ENCODE measurements at regions not wholly inside any gene's neighbourhood (a gene's known extent, or its start where the extent isn't known, plus 50 kb on each side); places are given as distances from the start of the nearest gene placed in this dataset.

DNA sequence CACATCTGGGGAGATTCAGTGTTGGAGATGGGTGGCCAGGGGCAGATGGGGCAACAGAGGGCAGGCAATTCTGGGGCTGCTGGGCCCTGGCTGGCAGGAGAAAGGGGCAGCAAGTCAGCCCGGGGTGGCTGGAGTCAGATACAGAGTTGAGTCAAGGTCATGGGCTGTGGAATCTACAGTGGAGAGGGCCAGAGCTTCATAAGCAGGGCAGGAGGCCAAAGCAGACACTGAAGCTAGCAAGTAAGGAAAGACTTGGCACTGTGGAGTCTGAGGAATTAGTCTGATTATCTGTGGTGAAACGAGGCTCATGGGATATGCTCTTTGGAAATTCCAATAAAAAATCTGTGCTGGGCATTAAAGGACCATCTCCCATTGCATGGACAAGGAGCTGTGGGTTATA is 95.5 kb downstream of the TMX1 start:
- H3K4me3 ChIP-seq (ENCODE audit: low read depth, poor library complexity, severe bottlenecking) = no peak overlapping the region
- intact Hi-C loops (cut with DNase I; ENCODE audit: low total_unique reads) = no loop called here
- DNase-seq (ENCODE audit: low spot score in 2 of 2) = peak; percentile 75 to 93
- 23 to 28% methylated on average over 2 of the region's 2 CpGs for WGBS, 2 donors
- TF ChIP-seq POLR2A (IDR thresholded peaks at IDR 0.05) = no peak
- TF ChIP-seq, protein P1, sequence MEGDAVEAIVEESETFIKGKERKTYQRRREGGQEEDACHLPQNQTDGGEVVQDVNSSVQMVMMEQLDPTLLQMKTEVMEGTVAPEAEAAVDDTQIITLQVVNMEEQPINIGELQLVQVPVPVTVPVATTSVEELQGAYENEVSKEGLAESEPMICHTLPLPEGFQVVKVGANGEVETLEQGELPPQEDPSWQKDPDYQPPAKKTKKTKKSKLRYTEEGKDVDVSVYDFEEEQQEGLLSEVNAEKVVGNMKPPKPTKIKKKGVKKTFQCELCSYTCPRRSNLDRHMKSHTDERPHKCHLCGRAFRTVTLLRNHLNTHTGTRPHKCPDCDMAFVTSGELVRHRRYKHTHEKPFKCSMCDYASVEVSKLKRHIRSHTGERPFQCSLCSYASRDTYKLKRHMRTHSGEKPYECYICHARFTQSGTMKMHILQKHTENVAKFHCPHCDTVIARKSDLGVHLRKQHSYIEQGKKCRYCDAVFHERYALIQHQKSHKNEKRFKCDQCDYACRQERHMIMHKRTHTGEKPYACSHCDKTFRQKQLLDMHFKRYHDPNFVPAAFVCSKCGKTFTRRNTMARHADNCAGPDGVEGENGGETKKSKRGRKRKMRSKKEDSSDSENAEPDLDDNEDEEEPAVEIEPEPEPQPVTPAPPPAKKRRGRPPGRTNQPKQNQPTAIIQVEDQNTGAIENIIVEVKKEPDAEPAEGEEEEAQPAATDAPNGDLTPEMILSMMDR (IDR thresholded peaks at IDR 0.05) = no peak

DNA sequence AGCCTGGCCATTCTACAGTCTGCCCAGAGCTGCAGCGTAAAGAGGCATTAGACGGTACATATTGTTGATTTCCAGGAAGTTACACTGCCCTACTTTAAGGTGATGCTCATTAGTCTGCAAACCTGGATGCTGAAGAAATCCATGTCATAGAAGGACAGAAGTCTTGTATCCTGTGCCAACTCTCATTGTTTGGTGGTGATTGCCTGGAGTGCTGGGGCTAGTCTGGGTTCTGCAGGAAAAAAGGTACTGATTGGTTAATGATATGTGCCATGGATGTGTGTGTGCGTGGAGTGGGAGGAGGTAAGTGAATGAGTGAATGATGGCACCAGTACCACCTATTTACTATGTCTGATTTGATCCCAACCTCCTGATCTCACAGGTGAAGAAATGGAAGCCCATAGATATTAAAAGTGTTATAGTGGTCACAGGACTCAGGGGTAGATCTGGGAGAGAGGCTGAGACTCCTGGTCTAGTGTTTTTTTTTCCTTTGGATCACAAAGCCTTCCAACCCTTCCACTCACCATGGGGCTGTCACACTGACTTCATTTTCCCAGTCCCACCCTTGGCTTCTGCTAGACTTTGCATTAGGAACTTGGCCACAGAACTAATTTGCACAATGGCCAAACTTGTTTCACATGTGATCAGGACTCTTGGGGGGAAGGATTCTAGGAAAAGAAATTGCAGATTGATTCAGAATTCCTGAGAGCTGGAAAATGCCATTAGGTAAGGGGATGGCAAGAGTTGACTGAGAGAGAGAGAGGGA is 96.1 kb downstream of the TMX1 start:
- no peak for DNase-seq (ENCODE audit: low spot score in 2 of 2)
- 58 to 62% methylated on average over 3 of the region's 3 CpGs for WGBS, 2 donors
- no peak overlapping the region for H3K4me3 ChIP-seq (ENCODE audit: low read depth, poor library complexity, severe bottlenecking)
- intact Hi-C loops (cut with DNase I; ENCODE audit: low total_unique reads) = no loop called here
- no peak for TF ChIP-seq POLR2A (IDR thresholded peaks at IDR 0.05)
- TF ChIP-seq, protein P1 (IDR thresholded peaks at IDR 0.05) = no peak

DNA sequence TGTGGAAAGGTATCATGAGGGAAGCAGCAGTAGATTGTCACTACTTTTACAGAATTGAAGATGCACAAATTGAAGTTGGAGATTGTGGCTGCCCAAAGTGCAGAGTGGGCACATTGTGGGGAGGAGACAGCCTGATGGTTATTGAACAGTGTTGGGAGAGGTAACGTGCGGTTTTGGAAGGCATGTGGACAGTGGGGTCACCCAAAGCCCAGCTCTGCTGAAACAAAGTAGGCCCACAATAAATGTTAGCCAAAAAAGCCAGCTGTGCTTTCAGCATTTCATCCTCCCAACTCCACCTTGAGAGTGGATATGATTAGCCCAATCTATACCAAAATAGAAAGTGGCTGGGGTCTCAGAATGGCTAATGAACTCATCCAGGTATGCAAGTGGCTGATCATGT is 96.7 kb downstream of the TMX1 start:
- DNase-seq (ENCODE audit: low spot score in 2 of 2) = no peak
- 38 to 71% methylated on average over 2 of the region's 2 CpGs for WGBS, 2 donors
- intact Hi-C loops (cut with DNase I; ENCODE audit: low total_unique reads) = no loop called here
- no peak for TF ChIP-seq POLR2A (IDR thresholded peaks at IDR 0.05)
- no peak overlapping the region for H3K4me3 ChIP-seq (ENCODE audit: low read depth, poor library complexity, severe bottlenecking)

DNA sequence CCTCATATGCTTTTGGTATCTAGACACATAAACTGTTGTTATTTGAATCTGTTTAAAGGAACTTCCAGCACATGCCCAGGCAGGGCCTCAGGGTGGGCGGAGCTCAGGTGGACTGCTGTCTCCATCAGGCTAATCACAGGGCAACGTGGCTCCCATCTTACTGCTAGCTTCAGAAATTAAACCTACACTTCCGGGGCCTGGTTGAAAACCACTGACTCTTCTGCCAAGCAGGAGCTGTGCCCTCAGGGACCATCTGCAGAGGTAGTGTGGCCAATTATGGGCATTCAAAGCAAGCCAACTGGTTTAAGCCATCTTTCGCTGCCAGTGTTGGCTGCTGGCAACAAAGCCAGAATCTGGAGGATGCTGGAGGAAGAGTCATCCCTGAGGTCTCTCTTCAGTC is 97.5 kb downstream of the TMX1 start:
- intact Hi-C loops (cut with DNase I; ENCODE audit: low total_unique reads) = no loop called here
- TF ChIP-seq, protein P1 (IDR thresholded peaks at IDR 0.05) = no peak
- TF ChIP-seq POLR2A (IDR thresholded peaks at IDR 0.05) = no peak
- 52 to 55% methylated on average over 4 of the region's 4 CpGs for WGBS, 2 donors
- peak in 1 of 2 donors; percentile 52 for DNase-seq (ENCODE audit: low spot score in 2 of 2)
- no peak overlapping the region for H3K4me3 ChIP-seq (ENCODE audit: low read depth, poor library complexity, severe bottlenecking)

DNA sequence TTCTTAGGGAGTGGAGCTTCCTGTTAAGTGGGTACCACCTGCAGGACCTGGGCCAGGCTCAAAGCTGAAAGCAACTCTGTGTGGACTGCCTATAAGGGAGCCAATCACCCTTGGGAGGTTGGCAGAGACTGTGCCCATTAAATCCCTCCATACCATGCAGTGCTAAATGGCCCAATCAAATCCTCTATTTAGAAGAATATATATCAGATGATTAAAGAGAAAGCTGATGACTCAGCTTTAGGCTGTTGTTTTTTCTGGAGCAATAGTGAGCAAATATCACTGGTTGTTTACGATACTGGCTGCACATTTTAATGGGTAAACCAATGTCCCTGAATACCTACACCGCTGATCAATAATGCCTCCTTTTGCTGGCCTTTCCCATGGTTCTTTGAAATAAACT is 101.3 kb downstream of the TMX1 start:
- no peak overlapping the region for H3K4me3 ChIP-seq (ENCODE audit: low read depth, poor library complexity, severe bottlenecking)
- 81 to 85% methylated on average over 2 of the region's 2 CpGs for WGBS, 2 donors
- TF ChIP-seq, protein P1 (IDR thresholded peaks at IDR 0.05) = no peak
- TF ChIP-seq POLR2A (IDR thresholded peaks at IDR 0.05) = no peak
- intact Hi-C loops (cut with DNase I; ENCODE audit: low total_unique reads) = no loop called here
- DNase-seq (ENCODE audit: low spot score in 2 of 2) = no peak

DNA sequence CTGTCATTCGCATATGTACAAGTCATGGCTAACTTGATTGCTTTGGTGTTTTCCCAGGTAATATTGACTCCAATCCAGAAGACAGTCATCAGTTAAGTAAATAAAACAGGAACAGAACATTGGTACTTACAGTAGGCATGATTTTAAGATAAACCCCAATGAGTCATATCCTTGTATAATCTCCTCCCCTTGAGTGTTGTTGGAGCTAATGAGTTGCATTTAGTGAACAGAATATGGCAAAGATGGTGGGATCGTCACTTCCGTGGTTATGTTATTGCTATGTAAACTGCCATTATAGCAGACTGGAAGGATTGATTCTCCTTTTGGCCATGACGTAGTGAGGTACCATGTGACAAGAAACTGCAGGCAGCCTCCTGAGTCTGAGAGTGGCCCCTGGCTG is 102.2 kb downstream of the TMX1 start:
- no peak for DNase-seq (ENCODE audit: low spot score in 2 of 2)
- H3K4me3 ChIP-seq (ENCODE audit: low read depth, poor library complexity, severe bottlenecking) = no peak overlapping the region
- intact Hi-C loops (cut with DNase I; ENCODE audit: low total_unique reads) = no loop called here
- TF ChIP-seq POLR2A (IDR thresholded peaks at IDR 0.05) = no peak
- 54 to 62% methylated on average over 4 of the region's 4 CpGs for WGBS, 2 donors

DNA sequence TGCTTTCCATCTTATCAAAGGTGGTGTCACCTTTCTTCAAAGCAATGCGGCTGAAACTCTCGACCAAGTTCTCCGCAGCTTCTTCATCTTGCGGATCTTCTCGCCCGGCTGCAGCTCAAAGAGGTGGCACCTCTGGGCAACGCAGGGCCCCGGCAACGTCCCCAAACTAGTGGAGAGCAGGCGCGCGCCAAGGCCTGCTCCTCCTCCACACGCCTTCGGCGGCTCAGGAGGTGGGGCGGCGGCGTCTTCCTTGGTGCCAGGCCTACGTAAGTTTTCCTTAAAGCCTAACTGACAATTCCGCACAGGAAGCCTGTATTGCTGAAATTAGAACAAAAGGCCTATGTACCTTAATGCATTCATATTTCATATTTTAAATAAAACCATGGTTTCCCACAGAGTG is 112.0 kb downstream of the TMX1 start:
- WGBS, 2 donors = 96% methylated on average over 20 of the region's 20 CpGs
- no peak overlapping the region for H3K4me3 ChIP-seq (ENCODE audit: low read depth, poor library complexity, severe bottlenecking)
- TF ChIP-seq, protein P1 (IDR thresholded peaks at IDR 0.05) = no peak
- intact Hi-C loops (cut with DNase I; ENCODE audit: low total_unique reads) = no loop called here
- no peak for DNase-seq (ENCODE audit: low spot score in 2 of 2)
